HG02763 (cell line): ENCODE measurements at regions not wholly inside any gene's neighbourhood (a gene's known extent, or its start where the extent isn't known, plus 50 kb on each side); places are given as distances from the start of the nearest gene placed in this dataset.
"Not testable (repeated sequence)": the region's sequence is repeated elsewhere in the genome, so short reads cannot be mapped to it uniquely, and the experiment has no call there.

Experiments
- ATAC-seq: cut with Tn5 transposase; IDR thresholded peaks from one replicate; pipeline ENCODE4 v1.9.1; 2021; ENCODE audit warnings: mild to moderate bottlenecking, moderate library complexity; ENCODE audit not compliant: unreplicated experiment

- no peak for ATAC-seq
These were observed 66.2 kb downstream of the SC5D start for GRCh38 chr11:121358760-121359159.

- ATAC-seq: no peak
These were observed 67.0 kb downstream of the SC5D start for GRCh38 chr11:121359591-121359990.

- ATAC-seq: not testable (repeated sequence)
These were observed 70.4 kb downstream of the SC5D start for GRCh38 chr11:121362955-121363354.

GRCh38 chr11:121365304-121365703 lies 72.7 kb downstream of the SC5D start:
- ATAC-seq: no peak

GRCh38 chr11:121366038-121366437 lies 73.5 kb downstream of the SC5D start:
- ATAC-seq: no peak

GRCh38 chr11:121367001-121367843 lies 74.7 kb downstream of the SC5D start:
- ATAC-seq: peak; percentile 90

GRCh38 chr11:121367844-121368225 lies 75.3 kb downstream of the SC5D start:
- ATAC-seq: no peak

- no peak for ATAC-seq
These were observed 76.0 kb downstream of the SC5D start for GRCh38 chr11:121368364-121369240.

- no peak for ATAC-seq
These were observed 76.8 kb downstream of the SC5D start for GRCh38 chr11:121369366-121369765.

GRCh38 chr11:121372028-121372427 lies 79.5 kb downstream of the SC5D start:
- no peak for ATAC-seq

- peak; percentile 79 for ATAC-seq
These were observed 79.3 kb upstream of the SORL1 start for GRCh38 chr11:121372671-121373429.

- ATAC-seq: no peak
These were observed 77.7 kb upstream of the SORL1 start for GRCh38 chr11:121374286-121374985.

GRCh38 chr11:121376130-121376529 lies 76.0 kb upstream of the SORL1 start:
- no peak for ATAC-seq

- not testable (repeated sequence) for ATAC-seq
These were observed 72.8 kb upstream of the SORL1 start for GRCh38 chr11:121379145-121379810.

- no peak for ATAC-seq
These were observed 68.4 kb upstream of the SORL1 start for GRCh38 chr11:121383716-121384115.

- ATAC-seq: no peak
These were observed 66.4 kb upstream of the SORL1 start for GRCh38 chr11:121385688-121386087.
